ENCODE measurements at regions not wholly inside any gene's neighbourhood (a gene's known extent, or its start where the extent isn't known, plus 50 kb on each side); places are given as distances from the start of the nearest gene placed in this dataset.

GRCh38 chr10:130551676-130552075 is 415.5 kb downstream of the GLRX3 start:
- no peaks in the 10 kb centered on the region for H3K4me1 ChIP-seq
- H3K4me3 ChIP-seq: no peak overlapping the region
- no peak for ATAC-seq
- no peaks in the 10 kb centered on the region for H3K9me3 ChIP-seq
- no peak for TF ChIP-seq RNF2 (IDR thresholded peaks at IDR 0.05; ENCODE audit: borderline replicate concordance, low read depth)
- no peak for TF ChIP-seq HEYL (CRISPR knock-in tag; IDR thresholded peaks at IDR 0.05)
- DNase-seq (ENCODE audit: low read depth in 1 of 2, low spot score in 1 of 2): no peak
- no peak for FAIRE-seq
- ChIA-PET POLR2A (no interaction called here), CTCF (interaction anchor here (1.3 kb wide), 1 partner anchor 21 kb away, joined by 3 read pairs; no protein-coding TSS in a partner anchor)
- H3K4me2 ChIP-seq: no peak overlapping the region
- WGBS (ENCODE audit: missing lambda C conversion rate): 27% methylated on average over 7 of the region's 7 CpGs
- no peak overlapping the region for H3K27ac ChIP-seq

- H3K27ac ChIP-seq: no peak overlapping the region
- POLR2A ChIA-PET: no interaction called here
- CTCF ChIA-PET: no interaction called here
- FAIRE-seq (no peak), ATAC-seq (no peak), DNase-seq (ENCODE audit: low read depth in 1 of 2, low spot score in 1 of 2) (no peak)
- H3K4me2 ChIP-seq: no peak overlapping the region
- WGBS (ENCODE audit: missing lambda C conversion rate): 22% methylated on average over 7 of the region's 7 CpGs
- TF ChIP-seq EHF (CRISPR knock-in tag; IDR thresholded peaks at IDR 0.05): no peak
- no peak for TF ChIP-seq ZSCAN20 (CRISPR knock-in tag; IDR thresholded peaks at IDR 0.05)
- TF ChIP-seq JUN (IDR thresholded peaks at IDR 0.05): no peak
- no peaks in the 10 kb centered on the region for H3K4me1 ChIP-seq
- H3K9me3 ChIP-seq: no peaks in the 10 kb centered on the region
- no peak overlapping the region for H3K4me3 ChIP-seq
Measured at GRCh38 chr10:130553826-130554225, 417.6 kb downstream of the GLRX3 start.

- ChIA-PET CTCF (no interaction called here), POLR2A (no interaction called here)
- Histone ChIP-seq H3K27ac (no peak overlapping the region), H3K4me3 (no peak overlapping the region), H3K4me1 (no peaks in the 10 kb centered on the region), H3K4me2 (no peak overlapping the region), H3K9me3 (no peaks in the 10 kb centered on the region)
- ATAC-seq: no peak
- TF ChIP-seq HES2 (IDR thresholded peaks at IDR 0.05) (no peak), BHLHE40 (IDR thresholded peaks at IDR 0.05; ENCODE audit: low read depth, low read length) (no peak), HEYL (CRISPR knock-in tag; IDR thresholded peaks at IDR 0.05) (no peak), POLR2A (IDR thresholded peaks at IDR 0.05; ENCODE audit: low read length) (no peak), TFCP2L1 (CRISPR knock-in tag; IDR thresholded peaks at IDR 0.05) (no peak)
- no peak for DNase-seq (ENCODE audit: low read depth in 1 of 2, low spot score in 1 of 2)
- 16% methylated on average over 9 of the region's 14 CpGs for WGBS (ENCODE audit: missing lambda C conversion rate)
- no peak for FAIRE-seq
Measured at GRCh38 chr10:130554701-130555410, 418.7 kb downstream of the GLRX3 start.

DNA sequence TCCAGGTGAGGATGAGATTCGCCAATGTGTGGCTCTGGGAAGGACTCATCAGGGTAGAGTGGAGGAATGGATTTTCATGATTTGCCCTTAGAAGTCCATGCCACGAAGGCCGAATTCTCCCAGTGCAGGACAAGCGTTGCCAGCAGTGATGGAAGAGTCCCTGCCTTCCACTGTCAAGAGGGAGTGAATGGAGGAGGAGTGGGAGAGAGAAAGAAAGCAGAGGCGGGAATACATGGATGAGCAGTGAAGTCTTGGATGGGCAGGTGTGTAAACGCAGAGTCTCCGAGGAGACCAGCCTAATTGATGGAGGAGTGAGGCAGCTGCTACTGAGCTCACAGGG is 419.2 kb downstream of the GLRX3 start:
- POLR2A ChIA-PET: no interaction called here
- H3K27ac ChIP-seq: no peak overlapping the region
- TF ChIP-seq HEYL (CRISPR knock-in tag; IDR thresholded peaks at IDR 0.05) (no peak), EHF (CRISPR knock-in tag; IDR thresholded peaks at IDR 0.05) (no peak), NFE2L2 (conservative IDR thresholded peaks at IDR 0.05; ENCODE audit: low read length) (no peak), HOXA7 (CRISPR knock-in tag; IDR thresholded peaks at IDR 0.05) (no peak), FOSB (CRISPR knock-in tag; IDR thresholded peaks at IDR 0.05) (no peak), EP300 (IDR thresholded peaks at IDR 0.05) (no peak), HOXB13 (CRISPR knock-in tag; IDR thresholded peaks at IDR 0.05; ENCODE audit: low read depth) (no peak), SMC3 (IDR thresholded peaks at IDR 0.05) (no peak), RNF2 (IDR thresholded peaks at IDR 0.05; ENCODE audit: borderline replicate concordance, low read depth) (no peak), CBX8 (IDR thresholded peaks at IDR 0.05) (no peak), ATOH8 (CRISPR knock-in tag; IDR thresholded peaks at IDR 0.05; ENCODE audit: low read depth) (no peak), HOXB5 (CRISPR knock-in tag; IDR thresholded peaks at IDR 0.05) (no peak)
- TF ChIP-seq, protein P1, sequence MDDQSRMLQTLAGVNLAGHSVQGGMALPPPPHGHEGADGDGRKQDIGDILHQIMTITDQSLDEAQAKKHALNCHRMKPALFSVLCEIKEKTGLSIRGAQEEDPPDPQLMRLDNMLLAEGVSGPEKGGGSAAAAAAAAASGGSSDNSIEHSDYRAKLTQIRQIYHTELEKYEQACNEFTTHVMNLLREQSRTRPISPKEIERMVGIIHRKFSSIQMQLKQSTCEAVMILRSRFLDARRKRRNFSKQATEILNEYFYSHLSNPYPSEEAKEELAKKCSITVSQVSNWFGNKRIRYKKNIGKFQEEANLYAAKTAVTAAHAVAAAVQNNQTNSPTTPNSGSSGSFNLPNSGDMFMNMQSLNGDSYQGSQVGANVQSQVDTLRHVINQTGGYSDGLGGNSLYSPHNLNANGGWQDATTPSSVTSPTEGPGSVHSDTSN (IDR thresholded peaks at IDR 0.05): no peak
- WGBS (ENCODE audit: missing lambda C conversion rate): 21% methylated on average over 7 of the region's 7 CpGs
- DNase-seq (ENCODE audit: low read depth in 1 of 2, low spot score in 1 of 2) (no peak), FAIRE-seq (no peak), ATAC-seq (no peak)
- CTCF ChIA-PET: no interaction called here
- H3K4me3 ChIP-seq: no peak overlapping the region
- H3K4me1 ChIP-seq: no peaks in the 10 kb centered on the region
- no peaks in the 10 kb centered on the region; the same call in 2 of the 3 replicates for H3K9me3 ChIP-seq
- no peak overlapping the region for H3K4me2 ChIP-seq

Measured in A549 (cell line).